ENCODE measurements at regions not wholly inside any gene's neighbourhood (a gene's known extent, or its start where the extent isn't known, plus 50 kb on each side); places are given as distances from the start of the nearest gene placed in this dataset.

DNA sequence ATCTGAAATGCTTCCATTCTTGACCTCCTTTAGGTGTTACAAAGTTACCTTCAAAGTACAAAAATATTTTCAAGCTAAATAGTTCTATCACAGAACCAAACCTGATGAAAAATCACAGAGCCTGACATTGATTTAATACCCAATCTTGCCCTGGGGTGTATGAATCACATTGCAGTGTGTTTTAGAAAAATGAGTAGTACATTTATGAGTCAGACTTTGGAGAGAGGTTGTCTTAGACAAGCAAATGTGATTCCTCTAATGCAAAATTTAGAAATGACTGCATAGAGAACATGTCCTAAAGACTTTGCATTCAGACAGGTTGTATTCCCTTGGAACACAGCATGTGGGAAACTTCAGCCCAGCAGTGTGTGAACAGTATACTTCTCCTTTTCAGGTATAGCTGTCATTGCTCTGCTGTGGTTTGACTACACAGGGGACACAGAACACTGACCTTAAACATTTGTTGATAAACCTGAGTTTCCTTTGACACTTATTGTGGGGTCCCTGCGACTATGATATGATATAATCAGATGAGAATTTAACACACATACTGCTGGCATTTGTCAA is 972.1 kb downstream of the JRKL start:
- TF ChIP-seq, protein P1, sequence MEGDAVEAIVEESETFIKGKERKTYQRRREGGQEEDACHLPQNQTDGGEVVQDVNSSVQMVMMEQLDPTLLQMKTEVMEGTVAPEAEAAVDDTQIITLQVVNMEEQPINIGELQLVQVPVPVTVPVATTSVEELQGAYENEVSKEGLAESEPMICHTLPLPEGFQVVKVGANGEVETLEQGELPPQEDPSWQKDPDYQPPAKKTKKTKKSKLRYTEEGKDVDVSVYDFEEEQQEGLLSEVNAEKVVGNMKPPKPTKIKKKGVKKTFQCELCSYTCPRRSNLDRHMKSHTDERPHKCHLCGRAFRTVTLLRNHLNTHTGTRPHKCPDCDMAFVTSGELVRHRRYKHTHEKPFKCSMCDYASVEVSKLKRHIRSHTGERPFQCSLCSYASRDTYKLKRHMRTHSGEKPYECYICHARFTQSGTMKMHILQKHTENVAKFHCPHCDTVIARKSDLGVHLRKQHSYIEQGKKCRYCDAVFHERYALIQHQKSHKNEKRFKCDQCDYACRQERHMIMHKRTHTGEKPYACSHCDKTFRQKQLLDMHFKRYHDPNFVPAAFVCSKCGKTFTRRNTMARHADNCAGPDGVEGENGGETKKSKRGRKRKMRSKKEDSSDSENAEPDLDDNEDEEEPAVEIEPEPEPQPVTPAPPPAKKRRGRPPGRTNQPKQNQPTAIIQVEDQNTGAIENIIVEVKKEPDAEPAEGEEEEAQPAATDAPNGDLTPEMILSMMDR (IDR thresholded peaks at IDR 0.05; ENCODE audit: control insufficient read depth, insufficient read depth, low read depth, low read length, missing control alignments) = no peak
- DNase-seq (ENCODE audit: low read depth) = no peak
- no peak overlapping the region for H3K4me3 ChIP-seq (ENCODE audit: control insufficient read depth, low read depth, low read length)

DNA sequence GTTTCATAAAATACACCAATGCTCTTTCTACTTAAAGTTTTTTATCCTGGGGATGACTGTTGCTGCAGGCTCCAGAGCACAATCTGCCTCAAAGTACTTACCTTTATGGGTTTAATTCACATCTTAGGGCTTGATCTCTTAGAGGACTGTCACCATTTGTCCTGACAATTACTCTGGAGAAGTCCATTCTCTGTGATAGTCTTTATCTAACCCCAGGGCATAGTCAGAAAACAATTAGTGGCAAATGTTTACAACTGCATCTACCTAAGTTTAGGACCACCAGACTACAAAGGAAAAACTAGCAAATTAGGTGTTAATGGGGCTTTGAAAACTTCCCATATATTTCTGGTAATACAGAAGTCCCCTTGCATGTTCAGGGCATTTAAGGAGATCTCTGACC is 973.5 kb downstream of the JRKL start:
- TF ChIP-seq, protein P1 (IDR thresholded peaks at IDR 0.05; ENCODE audit: control insufficient read depth, insufficient read depth, low read depth, low read length, missing control alignments) = no peak
- no peak for DNase-seq (ENCODE audit: low read depth)
- H3K4me3 ChIP-seq (ENCODE audit: control insufficient read depth, low read depth, low read length) = no peak overlapping the region

DNA sequence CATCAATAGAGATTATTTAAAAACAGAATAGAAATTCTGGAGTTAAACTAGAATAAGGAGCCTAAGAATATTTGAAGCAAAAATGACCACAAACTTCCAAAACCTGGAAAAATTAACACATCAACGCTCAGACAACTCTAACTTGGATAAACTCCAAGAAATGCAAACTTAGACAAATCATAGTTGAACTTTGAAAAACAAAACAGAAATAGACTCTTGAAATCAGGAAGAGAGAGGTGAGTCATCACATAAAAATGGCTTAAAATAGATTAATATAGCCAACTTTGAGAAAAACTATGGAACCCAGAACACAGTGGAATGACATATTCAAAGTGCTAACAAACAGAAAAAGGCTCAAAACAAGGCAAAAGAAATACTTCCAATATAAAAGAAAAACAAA is 974.2 kb downstream of the JRKL start:
- DNase-seq (ENCODE audit: low read depth) = no peak
- TF ChIP-seq, protein P1 (IDR thresholded peaks at IDR 0.05; ENCODE audit: control insufficient read depth, insufficient read depth, low read depth, low read length, missing control alignments) = no peak
- no peak overlapping the region for H3K4me3 ChIP-seq (ENCODE audit: control insufficient read depth, low read depth, low read length)

DNA sequence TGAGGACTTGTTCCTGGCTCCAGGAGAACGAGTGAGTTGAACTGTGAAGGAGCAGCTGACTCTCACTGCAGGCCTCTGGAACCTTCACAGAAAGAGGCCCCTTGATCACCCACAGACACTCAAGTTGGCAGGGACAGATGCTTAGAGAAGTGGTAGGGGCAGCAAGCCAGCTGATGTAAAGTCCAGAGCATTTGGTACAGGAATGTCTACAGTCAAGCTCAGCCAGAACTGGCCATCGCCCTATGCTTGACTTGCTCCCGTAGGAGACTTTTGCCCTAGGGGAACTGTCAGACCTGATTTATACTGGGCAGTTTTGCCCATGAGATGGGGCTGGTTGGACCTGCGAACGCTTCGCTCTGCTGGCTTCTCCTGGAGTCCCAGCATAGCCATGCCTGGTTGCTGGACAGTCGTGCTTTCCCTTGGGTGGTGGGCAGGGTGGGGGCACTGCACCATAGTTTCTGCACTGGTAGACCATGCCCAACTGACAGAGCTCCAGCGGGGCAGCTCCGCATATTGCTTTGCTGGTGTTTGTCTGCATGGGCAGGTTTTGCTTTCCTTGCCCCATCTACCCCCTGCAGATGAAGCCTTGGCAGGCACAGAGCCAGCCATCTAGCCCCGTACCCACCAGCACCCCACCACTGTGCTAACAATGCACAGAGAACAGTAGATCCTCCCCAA is 977.7 kb downstream of the JRKL start:
- DNase-seq (ENCODE audit: low read depth) = no peak

DNA sequence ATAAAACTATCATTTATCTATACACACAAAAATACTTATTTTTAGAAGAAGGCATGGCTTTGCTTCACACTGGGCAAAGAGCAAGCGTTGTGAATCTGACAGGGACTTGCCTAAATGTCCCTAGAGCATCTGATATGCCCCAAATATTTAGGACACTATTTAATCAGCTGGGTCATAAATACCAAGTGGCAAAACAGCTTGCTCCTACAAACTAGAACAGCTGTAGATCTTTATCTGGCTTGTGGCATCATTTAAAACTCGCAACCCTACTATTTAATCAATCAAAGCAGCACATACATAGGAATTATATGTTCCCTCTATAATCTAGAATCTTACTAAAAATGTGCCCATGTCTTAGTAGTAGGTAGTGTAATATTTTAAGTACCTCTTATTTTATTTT is 999.5 kb downstream of the JRKL start:
- no peak for DNase-seq (ENCODE audit: low read depth)
- TF ChIP-seq, protein P1 (IDR thresholded peaks at IDR 0.05; ENCODE audit: control insufficient read depth, insufficient read depth, low read depth, low read length, missing control alignments) = no peak
- H3K4me3 ChIP-seq (ENCODE audit: control insufficient read depth, low read depth, low read length) = no peak overlapping the region

More for the DNA sequence above, 977.7 kb downstream of the JRKL start:
- TF ChIP-seq, protein P1 (IDR thresholded peaks at IDR 0.05; ENCODE audit: control insufficient read depth, insufficient read depth, low read depth, low read length, missing control alignments) = no peak
- no peak overlapping the region for H3K4me3 ChIP-seq (ENCODE audit: control insufficient read depth, low read depth, low read length)

DNA sequence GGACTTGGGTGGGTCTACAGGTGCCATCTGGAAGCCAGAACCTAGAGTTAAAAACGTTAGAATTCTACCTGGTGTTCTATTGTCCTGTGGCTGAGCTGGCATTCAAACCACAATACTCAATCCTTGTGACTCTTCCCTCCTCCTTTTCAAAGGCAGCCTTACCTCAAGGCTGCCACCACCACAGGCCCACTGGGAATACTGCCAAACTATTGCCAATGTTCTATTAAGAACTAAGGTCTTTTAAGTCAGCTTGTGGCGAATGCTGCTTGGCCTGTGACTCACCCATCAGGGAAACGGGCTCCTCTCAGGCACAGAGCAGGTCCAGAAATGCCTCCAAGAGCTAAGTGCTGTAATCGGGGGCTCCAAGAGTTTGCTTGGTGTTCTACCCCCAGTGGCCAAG is 1008.4 kb downstream of the JRKL start:
- TF ChIP-seq, protein P1 (IDR thresholded peaks at IDR 0.05; ENCODE audit: control insufficient read depth, insufficient read depth, low read depth, low read length, missing control alignments) = no peak
- no peak overlapping the region for H3K4me3 ChIP-seq (ENCODE audit: control insufficient read depth, low read depth, low read length)
- DNase-seq (ENCODE audit: low read depth) = no peak
